AG04449 (cell line): ENCODE measurements at regions not wholly inside any gene's neighbourhood (a gene's known extent, or its start where the extent isn't known, plus 50 kb on each side); places are given as distances from the start of the nearest gene placed in this dataset.

Experiments used
- CTCF ChIA-PET: fragments of 350-600 bp; formaldehyde crosslinking; extraction: SDS; loops from one replicate; lab custom pipeline; 2021; ENCODE audit warnings: antibody characterized with exemption; lab: Yijun Ruan, JAX
- POLR2A ChIA-PET: fragments of 400-600, 350-600 bp; formaldehyde crosslinking; extraction: SDS; loops from one replicate; lab custom pipeline; 2020; ENCODE audit warnings: antibody characterized with exemption, inconsistent platforms; lab: Yijun Ruan, JAX
- DNase-seq: peaks from one replicate; pipeline ENCODE4 v3.0.0-alpha.2; 2010; ENCODE audit warnings: low read depth, low spot score
- H3K4me3 ChIP-seq: 2 replicates; pipeline ENCODE4 v1.5.1; 2011; ENCODE audit warnings: low read depth, mild to moderate bottlenecking, control low read depth, low read length
- CTCF ChIP-seq: IDR thresholded peaks from one replicate; pipeline ENCODE4 v1.5.1; 2011; ENCODE audit warnings: mild to moderate bottlenecking, moderate library complexity, low read length, control low read depth, inconsistent platforms; ENCODE audit not compliant: insufficient read depth; ENCODE audit errors: missing control alignments

- POLR2A ChIA-PET, result no interaction called here
- TF ChIP-seq CTCF, result no peak
- H3K4me3 ChIP-seq, result no peak overlapping the region
- DNase-seq, result no peak
- CTCF ChIA-PET, result no interaction called here
Observed at GRCh38 chr4:154039435-154040343, 250.8 kb upstream of the SFRP2 start.

- CTCF ChIA-PET, result no interaction called here
- POLR2A ChIA-PET, result no interaction called here
- no peak for DNase-seq
- no peak overlapping the region for H3K4me3 ChIP-seq
- TF ChIP-seq CTCF, result no peak
Observed at GRCh38 chr4:154036856-154037255, 248.0 kb upstream of the SFRP2 start.

GRCh38 chr4:154035341-154035740, 246.5 kb upstream of the SFRP2 start:
- POLR2A ChIA-PET, result no interaction called here
- TF ChIP-seq CTCF, result no peak
- no peak for DNase-seq
- H3K4me3 ChIP-seq, result no peak overlapping the region
- CTCF ChIA-PET, result no interaction called here

GRCh38 chr4:154033921-154034320, 245.0 kb upstream of the SFRP2 start:
- no peak overlapping the region for H3K4me3 ChIP-seq
- no peak for TF ChIP-seq CTCF
- DNase-seq, result no peak
- ChIA-PET CTCF (no interaction called here), POLR2A (no interaction called here)

GRCh38 chr4:154032914-154033313, 244.0 kb upstream of the SFRP2 start:
- no peak for DNase-seq
- no peak overlapping the region for H3K4me3 ChIP-seq
- ChIA-PET POLR2A (no interaction called here), CTCF (no interaction called here)
- TF ChIP-seq CTCF, result no peak

GRCh38 chr4:154030746-154031145, 241.9 kb upstream of the SFRP2 start:
- ChIA-PET CTCF (no interaction called here), POLR2A (no interaction called here)
- TF ChIP-seq CTCF, result no peak
- H3K4me3 ChIP-seq, result no peak overlapping the region
- no peak for DNase-seq
